IMR-90 (cell line): ENCODE measurements at regions not wholly inside any gene's neighbourhood (a gene's known extent, or its start where the extent isn't known, plus 50 kb on each side); places are given as distances from the start of the nearest gene placed in this dataset.

Experiments
- ATAC-seq: fragments of 200-7000 bp; cut with Tn5 transposase; 2 replicates; pipeline ENCODE4 v1.9.1; 2020; ENCODE audit warnings: low read depth, mild to moderate bottlenecking, moderate library complexity
- BruUV-seq: library from RNA; stranded (reverse); fragments of 400-500 nt; replicated peaks from 2 replicates; lab custom pipeline; 2021; lab: Mats Ljungman, UMichigan
- CTCF ChIA-PET: fragments of 300-600 bp; formaldehyde crosslinking; extraction: SDS; loops from one replicate; lab custom pipeline; 2021; ENCODE audit warnings: antibody characterized with exemption; lab: Yijun Ruan, JAX
- POLR2A ChIA-PET: fragments of 300-600 bp; sonication (Branson Sonifier 250); formaldehyde crosslinking; loops from one replicate; lab custom pipeline; 2022; ENCODE audit warnings: antibody characterized with exemption; ENCODE audit not compliant: unreplicated experiment; lab: Charles Lee
- DNase-seq: peaks from one replicate; pipeline ENCODE4 v3.0.0; 2013
- H2AFZ ChIP-seq: replicated peaks from 2 replicates; pipeline ENCODE3; 2013; ENCODE audit warnings: low read length, mild to moderate bottlenecking; ENCODE audit not compliant: poor library complexity
- H2AK5ac ChIP-seq: 2 replicates; pipeline ENCODE4 v1.6.1; 2013; ENCODE audit warnings: low read depth, low read length, inconsistent platforms
- H2AK9ac ChIP-seq: replicated peaks from 2 replicates; pipeline ENCODE3; 2013; ENCODE audit warnings: mild to moderate bottlenecking, low read depth, low read length, moderate library complexity; ENCODE audit not compliant: poor library complexity
- H2BK120ac ChIP-seq: 2 replicates; pipeline ENCODE4 v1.6.1; 2013; ENCODE audit warnings: low read depth, low read length, inconsistent platforms
- H2BK15ac ChIP-seq: 3 replicates; pipeline ENCODE4 v1.6.1; 2013; ENCODE audit warnings: low read depth, low read length, inconsistent platforms
- H2BK20ac ChIP-seq: 2 replicates; pipeline ENCODE4 v1.6.1; 2013; ENCODE audit warnings: low read depth, mild to moderate bottlenecking, inconsistent platforms, low read length, moderate library complexity
- H2BK5ac ChIP-seq: 2 replicates; pipeline ENCODE4 v1.6.1; 2013; ENCODE audit warnings: mild to moderate bottlenecking, low read depth, low read length, inconsistent platforms; ENCODE audit not compliant: poor library complexity, severe bottlenecking
- H3K14ac ChIP-seq: replicated peaks from 2 replicates; pipeline ENCODE4 v1.6.1; 2013; ENCODE audit warnings: low read depth, low read length, inconsistent platforms
- H3K18ac ChIP-seq: 2 replicates; pipeline ENCODE4 v1.6.1; 2013; ENCODE audit warnings: low read depth, low read length, control low read depth
- H3K23ac ChIP-seq: 2 replicates; pipeline ENCODE4 v1.6.1; 2013; ENCODE audit warnings: low read depth, low read length, inconsistent platforms
- H3K27ac ChIP-seq: 2 replicates; pipeline ENCODE4 v1.5.1; 2013; ENCODE audit warnings: mild to moderate bottlenecking, control low read depth, low read length; ENCODE audit not compliant: insufficient read depth
- H3K27me3 ChIP-seq: 2 replicates; pipeline ENCODE4 v1.6.1; 2013; ENCODE audit warnings: low read length; ENCODE audit not compliant: control insufficient read depth, insufficient read depth
- H3K36me3 ChIP-seq: 2 replicates; pipeline ENCODE4 v1.6.1; 2013; ENCODE audit warnings: low read length, mixed read lengths; ENCODE audit not compliant: control insufficient read depth, insufficient read depth
- H3K4ac ChIP-seq: 2 replicates; pipeline ENCODE4 v1.6.1; 2013; ENCODE audit warnings: low read depth, low read length, inconsistent platforms
- H3K4me1 ChIP-seq: 2 replicates; pipeline ENCODE4 v1.6.1; 2013; ENCODE audit warnings: low read length, mixed read lengths; ENCODE audit not compliant: control insufficient read depth, insufficient read depth
- H3K4me2 ChIP-seq: 2 replicates; pipeline ENCODE4 v1.6.1; 2013; ENCODE audit warnings: low read depth, mild to moderate bottlenecking, control low read depth, low read length, moderate library complexity
- H3K4me3 ChIP-seq: 2 replicates; pipeline ENCODE4 v1.5.1; 2013; ENCODE audit warnings: low read depth, mild to moderate bottlenecking, control low read depth, low read length, moderate library complexity; ENCODE audit not compliant: insufficient read depth
- H3K56ac ChIP-seq: 2 replicates; pipeline ENCODE4 v1.6.1; 2013; ENCODE audit warnings: low read length, inconsistent platforms; ENCODE audit not compliant: insufficient read depth; ENCODE audit errors: extremely low read depth
- H3K79me1 ChIP-seq, 2 experiments: 2 replicates each; pipeline ENCODE4 v1.6.1; 2013; ENCODE audit warnings: low read length in 2 of 2, inconsistent platforms in 1 of 2, low read depth in 1 of 2
- H3K9ac ChIP-seq: 2 replicates; pipeline ENCODE4 v1.6.1; 2013; ENCODE audit warnings: low read depth, low read length, control low read depth
- H3K9me1 ChIP-seq: 2 replicates; pipeline ENCODE4 v1.6.1; 2013; ENCODE audit warnings: low read length, inconsistent platforms; ENCODE audit not compliant: insufficient read depth
- H3K9me3 ChIP-seq: 2 replicates; pipeline ENCODE4 v1.6.1; 2013; ENCODE audit warnings: low read length; ENCODE audit not compliant: control insufficient read depth, insufficient read depth
- H4K20me1 ChIP-seq: 2 replicates; pipeline ENCODE4 v1.6.1; 2013; ENCODE audit warnings: low read length, inconsistent platforms; ENCODE audit not compliant: insufficient read depth
- H4K5ac ChIP-seq: 2 replicates; pipeline ENCODE4 v1.6.1; 2013; ENCODE audit warnings: mild to moderate bottlenecking, low read depth, low read length, control low read depth
- H4K8ac ChIP-seq, 2 experiments: 2 replicates each; pipeline ENCODE4 v1.6.1; 2013; ENCODE audit warnings: low read depth in 2 of 2, low read length in 2 of 2, control low read depth in 1 of 2, inconsistent platforms in 1 of 2
- H4K91ac ChIP-seq: 2 replicates; pipeline ENCODE4 v1.6.1; 2013; ENCODE audit warnings: low read depth, low read length, inconsistent platforms; ENCODE audit not compliant: insufficient read depth
- BHLHE40 ChIP-seq: fragments of 150-350 bp; IDR thresholded peaks from 2 replicates; pipeline ENCODE4 v1.6.1; 2016; ENCODE audit warnings: mild to moderate bottlenecking, low read depth, low read length
- CEBPB ChIP-seq: IDR thresholded peaks from 2 replicates; pipeline ENCODE4 v1.6.1; 2012; ENCODE audit warnings: low read depth, low read length, improper control_type of control experiment
- CHD1 ChIP-seq: IDR thresholded peaks from 2 replicates; pipeline ENCODE4 v1.6.1; 2012; ENCODE audit warnings: low read depth, low read length, improper control_type of control experiment
- CTCF ChIP-seq: conservative IDR thresholded peaks from 2 replicates; pipeline ENCODE4 v1.5.1; 2012; ENCODE audit warnings: mild to moderate bottlenecking, low read depth, low read length, improper control_type of control experiment
- FOS ChIP-seq: fragments of 150-350 bp; IDR thresholded peaks from 2 replicates; pipeline ENCODE4 v1.6.1; 2016; ENCODE audit warnings: low read depth, low read length
- NFE2L2 ChIP-seq: fragments of 150-350 bp; IDR thresholded peaks from 2 replicates; pipeline ENCODE4 v1.6.1; 2016; ENCODE audit warnings: low read depth, mild to moderate bottlenecking, low read length
- POLR2A ChIP-seq: IDR thresholded peaks from 2 replicates; pipeline ENCODE4 v1.6.1; 2012; ENCODE audit warnings: mild to moderate bottlenecking, low read depth, low read length
- RAD21 ChIP-seq: IDR thresholded peaks from 2 replicates; pipeline ENCODE4 v1.6.1; 2012; ENCODE audit warnings: low read length, improper control_type of control experiment
- RCOR1 ChIP-seq: IDR thresholded peaks from 2 replicates; pipeline ENCODE4 v1.6.1; 2012; ENCODE audit warnings: mild to moderate bottlenecking, low read length, improper control_type of control experiment; ENCODE audit not compliant: insufficient replicate concordance
- RFX5 ChIP-seq: IDR thresholded peaks from 2 replicates; pipeline ENCODE4 v1.8.0; 2012; ENCODE audit warnings: low read depth, mild to moderate bottlenecking, low read length, moderate library complexity
- SMC3 ChIP-seq: fragments of 150-350 bp; IDR thresholded peaks from 2 replicates; pipeline ENCODE4 v1.6.1; 2016; ENCODE audit warnings: low read depth, mild to moderate bottlenecking, antibody characterized with exemption, low read length, moderate library complexity
- WGBS, 2 experiments: methylation state at CpG; one replicate each; pipeline versions ENCODE4 v1.1.5 to v1.1.7; 2013; ENCODE audit warnings: missing lambda C conversion rate in 2 of 2; ENCODE audit not compliant: insufficient read length in 1 of 2; ENCODE audit errors: extremely low coverage in 2 of 2; 5-methylcytosine and 5-hydroxymethylcytosine counted together
- dilution Hi-C: fragments of 300-500 bp; cut with HindIII; formaldehyde crosslinking; loops from one replicate; pipeline ENCODE4 v1.14.3; 2018; ENCODE audit warnings: low sequenced_read_pairs; ENCODE audit not compliant: unreplicated experiment
- in situ Hi-C: fragments of 300-500 bp; cut with MboI; formaldehyde crosslinking; loops from 3 replicates; pipeline ENCODE4 v1.14.3; 2019; ENCODE audit warnings: low sequenced_read_pairs, inconsistent platforms, mixed read lengths
- intact Hi-C: fragments of 100-400 bp; cut with micrococcal nuclease; formaldehyde crosslinking; loops from 2 replicates; pipeline ENCODE4 v1.10.0; 2022

- no peak overlapping the region for H2AFZ ChIP-seq
- no peak overlapping the region for H3K9ac ChIP-seq
- H2BK20ac ChIP-seq = peak overlapping the region; percentile 16; the same call in 1 of the 2 replicates
- 0 out of 2 replicates have a peak, but pooled peaks cover 2% of the 10 kb centered on the region for H3K9me1 ChIP-seq
- intact Hi-C loops = loop anchor here (10.0 kb wide), 1 partner anchor 534 kb away; the partner anchor contains the start of gene ALCAM
- no peak overlapping the region for H4K5ac ChIP-seq
- no peaks in the 10 kb centered on the region for H3K9me3 ChIP-seq
- no CpG with 5 or more reads among the region's 2 CpGs for WGBS, 2 experiments
- no peak overlapping the region for H3K14ac ChIP-seq
- dilution Hi-C loops = no loop called here
- peak overlapping the region; percentile 13 for H2BK5ac ChIP-seq
- no peak overlapping the region for H2BK120ac ChIP-seq
- CTCF ChIA-PET = no interaction called here
- no peaks in the 10 kb centered on the region for H4K20me1 ChIP-seq
- H4K91ac ChIP-seq = no peak overlapping the region
- no peak overlapping the region; the same call in 1 of the 2 replicates for H3K56ac ChIP-seq
- H3K36me3 ChIP-seq = no peaks in the 10 kb centered on the region
- H3K23ac ChIP-seq = no peak overlapping the region
- no peak overlapping the region for H3K27ac ChIP-seq
- DNase-seq (peak; percentile 18), ATAC-seq (peak; percentile 29)
- H4K8ac ChIP-seq = no peak overlapping the region
- no peaks in the 10 kb centered on the region for H3K27me3 ChIP-seq
- in situ Hi-C loops = no loop called here
- POLR2A ChIA-PET = no interaction called here
- TF ChIP-seq BHLHE40 (no peak), RAD21 (no peak), POLR2A (no peak), NFE2L2 (no peak), RFX5 (no peak), SMC3 (no peak), RCOR1 (no peak), FOS (no peak), CEBPB (no peak), CTCF (no peak), CHD1 (no peak)
- H2BK15ac ChIP-seq = no peak overlapping the region
- H3K79me1 ChIP-seq = no peaks in the 10 kb centered on the region
- no peak overlapping the region for H2AK5ac ChIP-seq
- no peak overlapping the region for H3K4ac ChIP-seq
- H3K4me3 ChIP-seq = no peak overlapping the region
- H3K18ac ChIP-seq = no peak overlapping the region
- H3K4me2 ChIP-seq = peak overlapping the region; percentile 78; the same call in 1 of the 2 replicates
- H2AK9ac ChIP-seq = no peak overlapping the region
- peaks cover 2% of the 10 kb centered on the region; the same call in 1 of the 2 replicates for H3K4me1 ChIP-seq
- no TSS peak for BruUV-seq
Observed at GRCh38 chr3:104831071-104831470, 535.6 kb upstream of the ALCAM start.
